Keratinocyte (primary cell): ENCODE measurements at regions not wholly inside any gene's neighbourhood (a gene's known extent, or its start where the extent isn't known, plus 50 kb on each side); places are given as distances from the start of the nearest gene placed in this dataset.

Experiments
- DNase-seq: peaks from one replicate; pipeline ENCODE4 v3.0.0-alpha.2; 2011; ENCODE audit warnings: low read depth, missing footprints, low spot score
- FAIRE-seq: peaks from 2 replicates; lab custom pipeline; 2011; peaks lifted over from hg19 to GRCh38; lab: Jason Lieb, UNC
- H2AFZ ChIP-seq: 2 replicates; pipeline ENCODE4 v1.6.0; 2012; ENCODE audit warnings: low read length, control low read depth, inconsistent platforms; ENCODE audit not compliant: control insufficient read depth
- H3K27ac ChIP-seq: 2 replicates; pipeline ENCODE4 v1.5.1; 2011; ENCODE audit warnings: low read length; ENCODE audit not compliant: control insufficient read depth, insufficient read depth
- H3K27me3 ChIP-seq: 3 replicates; pipeline ENCODE4 v1.6.0; 2011; ENCODE audit warnings: low read length; ENCODE audit not compliant: control insufficient read depth, insufficient read depth; ENCODE audit errors: extremely low read depth
- H3K36me3 ChIP-seq, 2 experiments: 2 replicates in 1 of 2; 3 replicates in 1 of 2; pipeline ENCODE4 v1.5.1; 2011; ENCODE audit warnings: low read length in 2 of 2, mild to moderate bottlenecking in 1 of 2; ENCODE audit not compliant: control insufficient read depth in 2 of 2, insufficient read depth in 2 of 2; ENCODE audit errors: extremely low read depth in 1 of 2
- H3K4me1 ChIP-seq: 3 replicates; pipeline ENCODE4 v1.5.1; 2011; ENCODE audit warnings: low read length; ENCODE audit not compliant: control insufficient read depth, insufficient read depth; ENCODE audit errors: extremely low read depth
- H3K4me2 ChIP-seq: 3 replicates; pipeline ENCODE4 v1.6.0; 2011; ENCODE audit warnings: low read depth, low read length; ENCODE audit not compliant: control insufficient read depth, insufficient read depth; ENCODE audit errors: extremely low read depth
- H3K4me3 ChIP-seq, 3 experiments: fragments of 200-600 bp in 1 of 3; sonication (generic) in 1 of 3; 2 replicates in 2 of 3; 3 replicates in 1 of 3; pipeline ENCODE4 v1.5.1; 2011 to 2016; ENCODE audit warnings: low read length in 3 of 3, mild to moderate bottlenecking in 3 of 3, control low read depth in 2 of 3, inconsistent platforms in 1 of 3, low read depth in 1 of 3, mixed read lengths in 1 of 3, mixed run types in 1 of 3, moderate library complexity in 1 of 3; ENCODE audit not compliant: control insufficient read depth in 2 of 3, insufficient read depth in 2 of 3; ENCODE audit errors: extremely low read depth in 1 of 3
- H3K79me2 ChIP-seq: 2 replicates; pipeline ENCODE4 v1.6.0; 2012; ENCODE audit warnings: low read length; ENCODE audit not compliant: control insufficient read depth, insufficient read depth
- H3K9ac ChIP-seq: 3 replicates; pipeline ENCODE4 v1.6.0; 2011; ENCODE audit warnings: low read length; ENCODE audit not compliant: control insufficient read depth, insufficient read depth; ENCODE audit errors: extremely low read depth
- H3K9me1 ChIP-seq: 3 replicates; pipeline ENCODE4 v1.6.0; 2011; ENCODE audit warnings: low read length; ENCODE audit not compliant: control insufficient read depth, insufficient read depth; ENCODE audit errors: extremely low read depth
- H3K9me3 ChIP-seq: 2 replicates; pipeline ENCODE4 v1.5.1; 2012; ENCODE audit warnings: low read depth, low read length; ENCODE audit not compliant: control insufficient read depth
- H4K20me1 ChIP-seq: 3 replicates; pipeline ENCODE4 v1.6.0; 2011; ENCODE audit warnings: low read length; ENCODE audit not compliant: control insufficient read depth, insufficient read depth; ENCODE audit errors: extremely low read depth
- EZH2 ChIP-seq: IDR thresholded peaks from one replicate; pipeline ENCODE4 v1.6.1; 2012; ENCODE audit warnings: inconsistent platforms, mild to moderate bottlenecking, low read length, moderate library complexity
- dilution Hi-C: fragments of 300-500 bp; cut with MboI; formaldehyde crosslinking; loops from one replicate; pipeline ENCODE4 v1.7.0; 2020; ENCODE audit warnings: low sequenced_read_pairs; ENCODE audit not compliant: extremely low pct_ligation_motif_present
- TF ChIP-seq, protein P1 (sequence below), 3 experiments: IDR thresholded peaks in 1 of 3; conservative IDR thresholded peaks in 1 of 3; optimal IDR thresholded peaks in 1 of 3; 2 replicates in 2 of 3; 3 replicates in 1 of 3; pipeline versions ENCODE3 to v1.5.1; 2011; ENCODE audit warnings: low read length in 3 of 3, mild to moderate bottlenecking in 3 of 3, moderate library complexity in 2 of 3, control low read depth in 1 of 3, inconsistent platforms in 1 of 3; ENCODE audit not compliant: insufficient read depth in 2 of 3; ENCODE audit errors: extremely low read depth in 1 of 3

DNA sequence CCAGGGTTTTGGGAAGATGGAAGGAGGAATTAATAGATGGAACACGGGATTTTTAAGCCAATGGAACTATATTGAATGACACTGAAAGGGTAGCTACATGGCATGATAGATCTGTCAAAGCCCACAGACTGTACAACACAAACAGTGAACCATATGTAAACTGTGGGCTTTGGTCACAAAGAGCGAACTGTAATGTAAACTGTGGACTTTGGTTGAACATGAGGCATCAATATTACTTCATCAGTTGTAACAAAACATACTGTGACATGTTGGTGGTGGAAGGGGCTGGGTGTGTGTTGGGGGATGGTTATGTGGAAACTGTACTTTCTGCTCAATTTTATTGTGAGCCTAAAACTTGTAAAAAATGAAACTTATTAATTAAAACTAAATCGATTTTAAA, 210.6 kb upstream of the HMGA2 start:
- Histone ChIP-seq H2AFZ (no peak overlapping the region), H3K79me2 (no peaks in the 10 kb centered on the region), H3K9me1 (no peaks in the 10 kb centered on the region), H3K36me3 (no peaks in the 10 kb centered on the region), H4K20me1 (no peaks in the 10 kb centered on the region), H3K9me3 (no peaks in the 10 kb centered on the region), H3K4me2 (no peak overlapping the region), H3K27me3 (no peaks in the 10 kb centered on the region), H3K4me3 (no peak overlapping the region), H3K4me1 (peaks cover 49% of the 10 kb centered on the region), H3K9ac (no peak overlapping the region), H3K27ac (no peak overlapping the region)
- dilution Hi-C loops: no loop called here
- FAIRE-seq (no peak), DNase-seq (no peak)
- TF ChIP-seq, protein P1, sequence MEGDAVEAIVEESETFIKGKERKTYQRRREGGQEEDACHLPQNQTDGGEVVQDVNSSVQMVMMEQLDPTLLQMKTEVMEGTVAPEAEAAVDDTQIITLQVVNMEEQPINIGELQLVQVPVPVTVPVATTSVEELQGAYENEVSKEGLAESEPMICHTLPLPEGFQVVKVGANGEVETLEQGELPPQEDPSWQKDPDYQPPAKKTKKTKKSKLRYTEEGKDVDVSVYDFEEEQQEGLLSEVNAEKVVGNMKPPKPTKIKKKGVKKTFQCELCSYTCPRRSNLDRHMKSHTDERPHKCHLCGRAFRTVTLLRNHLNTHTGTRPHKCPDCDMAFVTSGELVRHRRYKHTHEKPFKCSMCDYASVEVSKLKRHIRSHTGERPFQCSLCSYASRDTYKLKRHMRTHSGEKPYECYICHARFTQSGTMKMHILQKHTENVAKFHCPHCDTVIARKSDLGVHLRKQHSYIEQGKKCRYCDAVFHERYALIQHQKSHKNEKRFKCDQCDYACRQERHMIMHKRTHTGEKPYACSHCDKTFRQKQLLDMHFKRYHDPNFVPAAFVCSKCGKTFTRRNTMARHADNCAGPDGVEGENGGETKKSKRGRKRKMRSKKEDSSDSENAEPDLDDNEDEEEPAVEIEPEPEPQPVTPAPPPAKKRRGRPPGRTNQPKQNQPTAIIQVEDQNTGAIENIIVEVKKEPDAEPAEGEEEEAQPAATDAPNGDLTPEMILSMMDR (optimal IDR thresholded peaks at IDR 0.05 in 1 of 3, IDR thresholded peaks at IDR 0.05 in 1 of 3, conservative IDR thresholded peaks at IDR 0.05 in 1 of 3; ENCODE audit: extremely low read depth in 1 of 3, insufficient read depth in 2 of 3, low read length in 3 of 3): no peak
- no peak for TF ChIP-seq EZH2

- Histone ChIP-seq H3K27ac (no peak overlapping the region), H4K20me1 (no peaks in the 10 kb centered on the region), H3K9me3 (no peaks in the 10 kb centered on the region), H3K4me3 (no peak overlapping the region), H3K9ac (no peak overlapping the region), H3K27me3 (no peaks in the 10 kb centered on the region), H3K36me3 (no peaks in the 10 kb centered on the region), H2AFZ (no peak overlapping the region), H3K4me1 (peaks cover 42% of the 10 kb centered on the region), H3K4me2 (no peak overlapping the region), H3K9me1 (no peaks in the 10 kb centered on the region), H3K79me2 (no peaks in the 10 kb centered on the region)
- no peak for FAIRE-seq
- dilution Hi-C loops: no loop called here
- DNase-seq: no peak
- TF ChIP-seq, protein P1 (optimal IDR thresholded peaks at IDR 0.05 in 1 of 3, IDR thresholded peaks at IDR 0.05 in 1 of 3, conservative IDR thresholded peaks at IDR 0.05 in 1 of 3; ENCODE audit: extremely low read depth in 1 of 3, insufficient read depth in 2 of 3, low read length in 3 of 3): no peak
- TF ChIP-seq EZH2: no peak
These were observed 209.9 kb upstream of the HMGA2 start for GRCh38 chr12:65614259-65614889.
